H1 (cell line): ENCODE measurements at regions not wholly inside any gene's neighbourhood (a gene's known extent, or its start where the extent isn't known, plus 50 kb on each side); places are given as distances from the start of the nearest gene placed in this dataset.

Source experiments
- ASH2L ChIP-seq: fragments of 200-600, 300-600 bp; sonication (generic); IDR thresholded peaks from one replicate; pipeline ENCODE4 v1.7.1; 2017; ENCODE audit warnings: low read length
- CTCF ChIP-seq, 3 experiments: IDR thresholded peaks; 1 replicate in 2 of 3; 2 replicates in 1 of 3; pipeline versions ENCODE4 v1.5.1 to v1.6.1; 2011; ENCODE audit warnings: low read length in 3 of 3, mild to moderate bottlenecking in 3 of 3, inconsistent platforms in 2 of 3, low read depth in 1 of 3, moderate library complexity in 1 of 3; ENCODE audit not compliant: insufficient read depth in 1 of 3; ENCODE audit errors: control extremely low read depth in 1 of 3
- EP300 ChIP-seq, 2 experiments: IDR thresholded peaks; 1 replicate in 1 of 2; 2 replicates in 1 of 2; pipeline ENCODE4 v1.6.1; 2011 to 2012; ENCODE audit warnings: low read depth in 2 of 2, low read length in 2 of 2, mild to moderate bottlenecking in 2 of 2, borderline replicate concordance in 1 of 2, inconsistent platforms in 1 of 2, moderate library complexity in 1 of 2
- EZH2 ChIP-seq: fragments of 200-600 bp; sonication (generic); IDR thresholded peaks from 2 replicates; pipeline ENCODE4 v1.7.1; 2012; ENCODE audit warnings: low read depth, mild to moderate bottlenecking, moderate library complexity, low read length, inconsistent platforms; ENCODE audit not compliant: severe bottlenecking
- GABPA ChIP-seq: IDR thresholded peaks from 2 replicates; pipeline ENCODE4 v1.6.1; 2011; ENCODE audit warnings: mild to moderate bottlenecking, low read length, moderate library complexity, borderline replicate concordance; ENCODE audit not compliant: insufficient read depth
- JUND ChIP-seq: IDR thresholded peaks from 2 replicates; pipeline ENCODE4 v1.6.1; 2011; ENCODE audit warnings: mild to moderate bottlenecking, improper control_type of control experiment, low read length
- MAFK ChIP-seq: IDR thresholded peaks from 2 replicates; pipeline ENCODE4 v1.6.1; 2012; ENCODE audit warnings: low read depth, mild to moderate bottlenecking, improper control_type of control experiment, low read length
- NRF1 ChIP-seq: IDR thresholded peaks from 2 replicates; pipeline ENCODE4 v1.6.1; 2011; ENCODE audit warnings: mild to moderate bottlenecking, low read depth, low read length, improper control_type of control experiment
- POLR2A ChIP-seq, 2 experiments: IDR thresholded peaks; 1 replicate in 1 of 2; 2 replicates in 1 of 2; pipeline ENCODE4 v1.6.1; 2011; ENCODE audit warnings: low read depth in 2 of 2, low read length in 2 of 2, mild to moderate bottlenecking in 2 of 2; ENCODE audit errors: control extremely low read depth in 1 of 2
- POLR2AphosphoS5 ChIP-seq: IDR thresholded peaks from 2 replicates; pipeline ENCODE4 v1.6.1; 2011; ENCODE audit warnings: low read depth, low read length
- SUZ12 ChIP-seq: fragments of 200-600 bp; sonication (generic); IDR thresholded peaks from 2 replicates; pipeline ENCODE4 v1.6.1; 2012; ENCODE audit warnings: mild to moderate bottlenecking, inconsistent platforms, low read length, moderate library complexity, mixed read lengths
- TAF1 ChIP-seq: IDR thresholded peaks from 2 replicates; pipeline ENCODE4 v1.6.1; 2011; ENCODE audit warnings: mild to moderate bottlenecking, low read depth, low read length
- TCF12 ChIP-seq: IDR thresholded peaks from 2 replicates; pipeline ENCODE4 v1.6.1; 2011; ENCODE audit warnings: low read depth, mild to moderate bottlenecking, low read length
- TEAD4 ChIP-seq: IDR thresholded peaks from 2 replicates; pipeline ENCODE4 v1.6.1; 2012; ENCODE audit warnings: low read depth, low read length, inconsistent platforms, mixed read lengths

GRCh38 chr7:24025765-24026164 lies 258.2 kb upstream of the NPY start:
- TF ChIP-seq CTCF (IDR thresholded peaks at IDR 0.05; ENCODE audit: control extremely low read depth in 1 of 3, insufficient read depth in 1 of 3, low read depth in 1 of 3, low read length in 3 of 3) (0 out of 4 replicates have a peak, but pooled peaks of 1 of the 3 experiments have one; percentile 9), SUZ12 (no peak), POLR2AphosphoS5 (no peak), ASH2L (no peak), NRF1 (no peak), EZH2 (no peak), JUND (no peak), POLR2A (IDR thresholded peaks at IDR 0.05; ENCODE audit: control extremely low read depth in 1 of 2, low read depth in 2 of 2, low read length in 2 of 2) (no peak), MAFK (no peak), TEAD4 (peak; percentile 57; the same call in 1 of the 2 replicates), TAF1 (no peak), GABPA (no peak), TCF12 (no peak), EP300 (IDR thresholded peaks at IDR 0.05; ENCODE audit: borderline replicate concordance in 1 of 2, low read depth in 2 of 2, low read length in 2 of 2) (no peak)
